ENCODE measurements at regions not wholly inside any gene's neighbourhood (a gene's known extent, or its start where the extent isn't known, plus 50 kb on each side); places are given as distances from the start of the nearest gene placed in this dataset.

DNA sequence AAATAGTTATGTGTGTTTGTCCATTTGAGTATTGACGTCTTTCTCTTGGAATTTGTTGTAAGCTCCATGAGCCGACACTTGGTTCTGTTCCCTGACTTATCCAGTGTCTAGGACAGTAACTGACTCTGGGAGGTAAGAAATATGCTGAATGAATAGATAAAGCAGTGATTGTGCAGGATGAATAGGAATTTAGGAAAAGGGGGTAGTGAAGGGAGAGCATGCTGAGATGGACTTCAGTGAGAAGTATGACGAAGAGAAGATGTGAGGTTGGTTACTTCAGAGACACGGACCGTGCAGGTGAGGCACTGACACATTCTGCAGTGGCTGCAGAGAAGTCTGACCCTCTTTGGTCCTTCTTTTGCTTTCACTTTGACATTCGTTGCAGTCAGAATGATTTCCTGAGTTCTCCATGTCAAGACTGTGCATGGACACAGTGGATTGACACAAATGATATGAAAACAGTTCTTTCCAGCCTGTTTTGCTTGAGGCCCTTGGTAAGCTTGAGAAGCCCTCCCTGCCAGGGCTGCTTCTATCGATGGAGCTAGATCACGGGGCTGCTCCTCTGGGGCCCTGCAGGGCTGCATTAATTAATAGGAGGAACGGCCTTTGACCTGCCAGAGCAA, 261.5 kb upstream of the SORCS1 start:
- no peaks in the 10 kb centered on the region for H3K9me3 ChIP-seq (ENCODE audit: insufficient read depth, low read depth, low read length)
- H3F3A ChIP-seq (ENCODE audit: low read depth), result no peaks in the 10 kb centered on the region
- H4K20me1 ChIP-seq (ENCODE audit: insufficient read depth, low read length, poor library complexity, severe bottlenecking), result no peaks in the 10 kb centered on the region
- H2AFZ ChIP-seq (ENCODE audit: low read length), result peak overlapping the region; percentile 28; the same call in 1 of the 2 replicates
- TF ChIP-seq, protein P1, sequence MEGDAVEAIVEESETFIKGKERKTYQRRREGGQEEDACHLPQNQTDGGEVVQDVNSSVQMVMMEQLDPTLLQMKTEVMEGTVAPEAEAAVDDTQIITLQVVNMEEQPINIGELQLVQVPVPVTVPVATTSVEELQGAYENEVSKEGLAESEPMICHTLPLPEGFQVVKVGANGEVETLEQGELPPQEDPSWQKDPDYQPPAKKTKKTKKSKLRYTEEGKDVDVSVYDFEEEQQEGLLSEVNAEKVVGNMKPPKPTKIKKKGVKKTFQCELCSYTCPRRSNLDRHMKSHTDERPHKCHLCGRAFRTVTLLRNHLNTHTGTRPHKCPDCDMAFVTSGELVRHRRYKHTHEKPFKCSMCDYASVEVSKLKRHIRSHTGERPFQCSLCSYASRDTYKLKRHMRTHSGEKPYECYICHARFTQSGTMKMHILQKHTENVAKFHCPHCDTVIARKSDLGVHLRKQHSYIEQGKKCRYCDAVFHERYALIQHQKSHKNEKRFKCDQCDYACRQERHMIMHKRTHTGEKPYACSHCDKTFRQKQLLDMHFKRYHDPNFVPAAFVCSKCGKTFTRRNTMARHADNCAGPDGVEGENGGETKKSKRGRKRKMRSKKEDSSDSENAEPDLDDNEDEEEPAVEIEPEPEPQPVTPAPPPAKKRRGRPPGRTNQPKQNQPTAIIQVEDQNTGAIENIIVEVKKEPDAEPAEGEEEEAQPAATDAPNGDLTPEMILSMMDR (conservative IDR thresholded peaks at IDR 0.05; ENCODE audit: low read length), result no peak
- no peak for TF ChIP-seq EZH2phosphoT487 (IDR thresholded peaks at IDR 0.05; ENCODE audit: borderline replicate concordance)
- no peak overlapping the region for H3K4me3 ChIP-seq (ENCODE audit: low read length, poor library complexity, severe bottlenecking)
- H3K9ac ChIP-seq (ENCODE audit: low read depth, low read length, poor library complexity, severe bottlenecking), result no peak overlapping the region
- no peak overlapping the region for H3K4me2 ChIP-seq (ENCODE audit: low read depth, low read length, poor library complexity, severe bottlenecking)
- no peaks in the 10 kb centered on the region for H3K27me3 ChIP-seq (ENCODE audit: insufficient read depth, low read length, poor library complexity, severe bottlenecking)
- H3K4me1 ChIP-seq (ENCODE audit: insufficient read depth, low read length, poor library complexity, severe bottlenecking), result no peaks in the 10 kb centered on the region
- no peaks in the 10 kb centered on the region for H3K79me2 ChIP-seq (ENCODE audit: insufficient read depth, low read length)
- no peaks in the 10 kb centered on the region for H3K36me3 ChIP-seq (ENCODE audit: insufficient read depth, low read length)
- no peaks in the 10 kb centered on the region for H3K9me2 ChIP-seq (replicated peaks; ENCODE audit: low read depth, low read length)

GRCh38 chr10:107424628-107425027, 260.1 kb upstream of the SORCS1 start:
- Histone ChIP-seq H3K9me3 (ENCODE audit: insufficient read depth, low read depth, low read length) (no peaks in the 10 kb centered on the region), H2AFZ (ENCODE audit: low read length) (no peak overlapping the region), H4K20me1 (ENCODE audit: insufficient read depth, low read length, poor library complexity, severe bottlenecking) (no peaks in the 10 kb centered on the region), H3K4me2 (ENCODE audit: low read depth, low read length, poor library complexity, severe bottlenecking) (no peak overlapping the region), H3K4me1 (ENCODE audit: insufficient read depth, low read length, poor library complexity, severe bottlenecking) (no peaks in the 10 kb centered on the region), H3K27me3 (ENCODE audit: insufficient read depth, low read length, poor library complexity, severe bottlenecking) (no peaks in the 10 kb centered on the region), H3K9me2 (replicated peaks; ENCODE audit: low read depth, low read length) (no peaks in the 10 kb centered on the region), H3K36me3 (ENCODE audit: insufficient read depth, low read length) (no peaks in the 10 kb centered on the region), H3F3A (ENCODE audit: low read depth) (no peaks in the 10 kb centered on the region), H3K79me2 (ENCODE audit: insufficient read depth, low read length) (no peaks in the 10 kb centered on the region), H3K4me3 (ENCODE audit: low read length, poor library complexity, severe bottlenecking) (no peak overlapping the region), H3K9ac (ENCODE audit: low read depth, low read length, poor library complexity, severe bottlenecking) (no peak overlapping the region)
- no peak for TF ChIP-seq EZH2phosphoT487 (IDR thresholded peaks at IDR 0.05; ENCODE audit: borderline replicate concordance)
- TF ChIP-seq, protein P1 (conservative IDR thresholded peaks at IDR 0.05; ENCODE audit: low read length), result no peak

DNA sequence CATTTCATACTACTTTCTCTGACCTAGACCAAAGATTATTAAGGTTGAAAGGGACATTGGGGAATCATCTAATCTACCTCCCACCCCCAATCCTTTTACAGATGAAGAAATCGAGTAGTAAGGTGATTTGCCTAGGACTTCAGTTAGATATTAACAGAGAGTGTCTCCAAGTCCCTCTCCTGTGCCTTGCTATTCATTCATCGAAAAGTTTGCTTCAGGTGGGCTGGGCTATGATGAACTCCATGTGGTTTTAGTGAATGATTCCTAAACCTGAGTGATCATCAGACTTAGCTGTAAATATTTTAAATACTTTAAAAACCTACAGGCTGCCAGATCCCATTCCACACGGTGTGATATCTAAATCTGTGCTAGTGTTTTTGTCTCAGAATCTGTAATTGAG, 259.4 kb upstream of the SORCS1 start:
- H3K9me3 ChIP-seq (ENCODE audit: insufficient read depth, low read depth, low read length), result no peaks in the 10 kb centered on the region
- no peaks in the 10 kb centered on the region for H3K27me3 ChIP-seq (ENCODE audit: insufficient read depth, low read length, poor library complexity, severe bottlenecking)
- H2AFZ ChIP-seq (ENCODE audit: low read length), result no peak overlapping the region
- no peaks in the 10 kb centered on the region for H3K79me2 ChIP-seq (ENCODE audit: insufficient read depth, low read length)
- no peaks in the 10 kb centered on the region for H3K36me3 ChIP-seq (ENCODE audit: insufficient read depth, low read length)
- H3K9ac ChIP-seq (ENCODE audit: low read depth, low read length, poor library complexity, severe bottlenecking), result no peak overlapping the region
- TF ChIP-seq EZH2phosphoT487 (IDR thresholded peaks at IDR 0.05; ENCODE audit: borderline replicate concordance), result no peak
- TF ChIP-seq, protein P1 (conservative IDR thresholded peaks at IDR 0.05; ENCODE audit: low read length), result no peak
- H3K4me3 ChIP-seq (ENCODE audit: low read length, poor library complexity, severe bottlenecking), result no peak overlapping the region
- no peaks in the 10 kb centered on the region for H3K4me1 ChIP-seq (ENCODE audit: insufficient read depth, low read length, poor library complexity, severe bottlenecking)
- no peaks in the 10 kb centered on the region for H3F3A ChIP-seq (ENCODE audit: low read depth)
- H3K9me2 ChIP-seq (replicated peaks; ENCODE audit: low read depth, low read length), result no peaks in the 10 kb centered on the region
- no peaks in the 10 kb centered on the region for H4K20me1 ChIP-seq (ENCODE audit: insufficient read depth, low read length, poor library complexity, severe bottlenecking)
- no peak overlapping the region for H3K4me2 ChIP-seq (ENCODE audit: low read depth, low read length, poor library complexity, severe bottlenecking)

All from Loucy (cell line).